Type B pancreatic cell (in vitro differentiated cells): ENCODE measurements at regions not wholly inside any gene's neighbourhood (a gene's known extent, or its start where the extent isn't known, plus 50 kb on each side); places are given as distances from the start of the nearest gene placed in this dataset.

Source experiments
- DNase-seq: peaks from one replicate; pipeline ENCODE4 v3.0.0; 2021; ENCODE audit warnings: mixed read lengths; ENCODE audit not compliant: unreplicated experiment; ENCODE audit errors: extremely low spot score
- H3K27ac Mint-ChIP-seq: 2 replicates; pipeline ENCODE4 v1.8.0; 2021; ENCODE audit warnings: mild to moderate bottlenecking, mixed read lengths
- H3K27me3 Mint-ChIP-seq: 2 replicates; pipeline ENCODE4 v1.8.0; 2021; ENCODE audit warnings: mixed read lengths
- H3K36me3 Mint-ChIP-seq: 2 replicates; pipeline ENCODE4 v1.8.0; 2021; ENCODE audit warnings: mixed read lengths
- H3K4me1 Mint-ChIP-seq: one replicate; pipeline ENCODE4 v1.8.0; 2021; ENCODE audit warnings: mixed read lengths; ENCODE audit not compliant: unreplicated experiment
- H3K4me3 Mint-ChIP-seq: 2 replicates; pipeline ENCODE4 v1.8.0; 2021; ENCODE audit warnings: mild to moderate bottlenecking, mixed read lengths
- H3K9me3 Mint-ChIP-seq: 2 replicates; pipeline ENCODE4 v1.8.0; 2021; ENCODE audit warnings: mixed read lengths
- CTCF ChIP-seq: fragments of 200-600 bp; sonication (generic); conservative IDR thresholded peaks from 2 replicates; pipeline ENCODE4 v1.5.0; 2021; ENCODE audit warnings: antibody characterized with exemption, mild to moderate bottlenecking

- Mint-ChIP-seq H3K27ac (no peak overlapping the region), H3K4me3 (no peak overlapping the region)
These were observed 87.9 kb downstream of the ALX1 start for GRCh38 chr12:85367936-85368335.

GRCh38 chr12:85369365-85370154 is 89.5 kb downstream of the ALX1 start:
- no peak for TF ChIP-seq CTCF
- no peak for DNase-seq
- Mint-ChIP-seq H3K4me1 (peaks cover 11% of the 10 kb centered on the region), H3K4me3 (no peak overlapping the region), H3K27ac (peak overlapping the region; percentile 81), H3K27me3 (no peaks in the 10 kb centered on the region), H3K36me3 (no peaks in the 10 kb centered on the region), H3K9me3 (peaks cover 5% of the 10 kb centered on the region)

More at GRCh38 chr12:85367936-85368335, 87.9 kb downstream of the ALX1 start:
- Mint-ChIP-seq H3K9me3 (peaks cover 5% of the 10 kb centered on the region), H3K36me3 (no peaks in the 10 kb centered on the region), H3K27me3 (no peaks in the 10 kb centered on the region), H3K4me1 (peaks cover 11% of the 10 kb centered on the region)
- TF ChIP-seq CTCF, result no peak
- no peak for DNase-seq

GRCh38 chr12:85373045-85373444 is 93.0 kb downstream of the ALX1 start:
- no peak for TF ChIP-seq CTCF
- Mint-ChIP-seq H3K9me3 (no peaks in the 10 kb centered on the region), H3K36me3 (no peaks in the 10 kb centered on the region), H3K4me3 (no peak overlapping the region), H3K4me1 (peaks cover 11% of the 10 kb centered on the region), H3K27ac (no peak overlapping the region), H3K27me3 (no peaks in the 10 kb centered on the region)
- DNase-seq, result no peak

- H3K9me3 Mint-ChIP-seq, result no peaks in the 10 kb centered on the region
- no peak overlapping the region for H3K4me3 Mint-ChIP-seq
- H3K27me3 Mint-ChIP-seq, result no peaks in the 10 kb centered on the region
- DNase-seq, result no peak
- H3K27ac Mint-ChIP-seq, result no peak overlapping the region
- H3K4me1 Mint-ChIP-seq, result peaks cover 1% of the 10 kb centered on the region
- TF ChIP-seq CTCF, result no peak
- H3K36me3 Mint-ChIP-seq, result no peaks in the 10 kb centered on the region
These were observed 95.0 kb downstream of the ALX1 start for GRCh38 chr12:85374981-85375380.

GRCh38 chr12:85385406-85385805 is 105.4 kb downstream of the ALX1 start:
- Mint-ChIP-seq H3K27ac (no peak overlapping the region), H3K4me1 (no peaks in the 10 kb centered on the region), H3K4me3 (no peak overlapping the region), H3K36me3 (no peaks in the 10 kb centered on the region), H3K9me3 (no peaks in the 10 kb centered on the region), H3K27me3 (no peaks in the 10 kb centered on the region)
- no peak for DNase-seq
- TF ChIP-seq CTCF, result no peak
